Caco-2 (cell line): ENCODE measurements at regions not wholly inside any gene's neighbourhood (a gene's known extent, or its start where the extent isn't known, plus 50 kb on each side); places are given as distances from the start of the nearest gene placed in this dataset.

Source experiments
- BruUV-seq: library from RNA; stranded (reverse); fragments of 400-500 nt; replicated peaks from 2 replicates; lab custom pipeline; 2021; lab: Mats Ljungman, UMichigan
- CTCF ChIA-PET: fragments of 300-600 bp; sonication (Branson Sonifier 250); formaldehyde crosslinking; loops from one replicate; lab custom pipeline; 2022; ENCODE audit warnings: antibody characterized with exemption; lab: Charles Lee
- POLR2A ChIA-PET: fragments of 300-600 bp; sonication (Branson Sonifier 250); formaldehyde crosslinking; loops from one replicate; lab custom pipeline; 2022; ENCODE audit warnings: antibody characterized with exemption; lab: Charles Lee
- DNase-seq, 2 experiments: peaks; one replicate each; pipeline versions ENCODE4 v3.0.0 to v3.0.0-alpha.2; 2020 to 2022
- H3K27me3 ChIP-seq: replicated peaks from 2 replicates; pipeline ENCODE4 v1.6.0; 2011; ENCODE audit warnings: low read length; ENCODE audit not compliant: control insufficient read depth, insufficient read depth
- H3K36me3 ChIP-seq: 2 replicates; pipeline ENCODE4 v1.5.1; 2011; ENCODE audit warnings: low read length; ENCODE audit not compliant: control insufficient read depth, insufficient read depth
- H3K4me1 ChIP-seq: fragments of 250-450 bp; sonication (Bioruptor Pico); 2 replicates; pipeline ENCODE4 v1.5.1; 2020; ENCODE audit warnings: mild to moderate bottlenecking
- H3K4me3 ChIP-seq: 2 replicates; pipeline ENCODE4 v1.5.1; 2011; ENCODE audit warnings: low read depth, mild to moderate bottlenecking, control low read depth, low read length
- H3K9me3 ChIP-seq: fragments of 250-450 bp; sonication (Bioruptor Pico); 2 replicates; pipeline ENCODE4 v1.5.1; 2020; ENCODE audit warnings: mild to moderate bottlenecking, moderate library complexity
- H3K27ac Mint-ChIP-seq: one replicate; pipeline ENCODE4 v1.8.0; 2022; ENCODE audit warnings: mixed read lengths; ENCODE audit not compliant: unreplicated experiment
- H3K27me3 Mint-ChIP-seq: one replicate; pipeline ENCODE4 v1.8.0; 2022; ENCODE audit warnings: mixed read lengths; ENCODE audit not compliant: insufficient read depth, unreplicated experiment
- H3K36me3 Mint-ChIP-seq: one replicate; pipeline ENCODE4 v1.8.0; 2022; ENCODE audit warnings: mild to moderate bottlenecking, mixed read lengths; ENCODE audit not compliant: insufficient read depth, unreplicated experiment
- H3K4me1 Mint-ChIP-seq: one replicate; pipeline ENCODE4 v1.8.0; 2022; ENCODE audit warnings: low read depth, mixed read lengths; ENCODE audit not compliant: unreplicated experiment
- H3K4me3 Mint-ChIP-seq: one replicate; pipeline ENCODE4 v1.8.0; 2022; ENCODE audit warnings: mild to moderate bottlenecking, moderate library complexity, mixed read lengths; ENCODE audit not compliant: unreplicated experiment
- H3K9me3 Mint-ChIP-seq: one replicate; pipeline ENCODE4 v1.8.0; 2022; ENCODE audit warnings: mixed read lengths; ENCODE audit not compliant: unreplicated experiment
- CTCF ChIP-seq, 2 experiments: fragments of 200-600 bp in 1 of 2; IDR thresholded peaks; 1 replicate in 1 of 2; 2 replicates in 1 of 2; pipeline versions ENCODE4 v1.5.1 to v1.8.0; 2011 to 2022; ENCODE audit warnings: antibody characterized with exemption in 1 of 2, control low read depth in 1 of 2, inconsistent platforms in 1 of 2, low read depth in 1 of 2, low read length in 1 of 2, mild to moderate bottlenecking in 1 of 2, moderate library complexity in 1 of 2; ENCODE audit not compliant: insufficient read depth in 1 of 2, severe bottlenecking in 1 of 2, unreplicated experiment in 1 of 2
- intact Hi-C: fragments of 100-400 bp; cut with micrococcal nuclease; formaldehyde crosslinking; loops from one replicate; pipeline ENCODE4 v1.10.0; 2022; ENCODE audit not compliant: unreplicated experiment

GRCh38 chr18:59048378-59048777 is 91.3 kb upstream of the SEC11C start:
- Histone ChIP-seq H3K4me1 (no peaks in the 10 kb centered on the region), H3K36me3 (no peaks in the 10 kb centered on the region), H3K27me3 (no peaks in the 10 kb centered on the region), H3K4me3 (no peak overlapping the region), H3K9me3 (no peaks in the 10 kb centered on the region)
- intact Hi-C loops, result no loop called here
- Mint-ChIP-seq H3K27ac (no peak overlapping the region), H3K27me3 (no peaks in the 10 kb centered on the region), H3K4me1 (peaks cover 5% of the 10 kb centered on the region), H3K4me3 (no peak overlapping the region), H3K9me3 (no peaks in the 10 kb centered on the region), H3K36me3 (no peaks in the 10 kb centered on the region)
- DNase-seq, result no peak
- TF ChIP-seq CTCF (IDR thresholded peaks at IDR 0.05; ENCODE audit: insufficient read depth in 1 of 2, low read depth in 1 of 2, low read length in 1 of 2, severe bottlenecking in 1 of 2, unreplicated experiment in 1 of 2), result no peak
- CTCF ChIA-PET, result no interaction called here
- POLR2A ChIA-PET, result no interaction called here
- no TSS peak for BruUV-seq

- Histone ChIP-seq H3K36me3 (no peaks in the 10 kb centered on the region), H3K4me3 (no peak overlapping the region), H3K4me1 (no peaks in the 10 kb centered on the region; the same call in 1 of the 2 replicates), H3K27me3 (no peaks in the 10 kb centered on the region), H3K9me3 (no peaks in the 10 kb centered on the region)
- ChIA-PET POLR2A (no interaction called here), CTCF (no interaction called here)
- no peaks in the 10 kb centered on the region for H3K36me3 Mint-ChIP-seq
- peaks cover 7% of the 10 kb centered on the region for H3K4me1 Mint-ChIP-seq
- no peak overlapping the region for H3K27ac Mint-ChIP-seq
- H3K4me3 Mint-ChIP-seq, result no peak overlapping the region
- no TSS peak for BruUV-seq
- DNase-seq, result no peak
- intact Hi-C loops, result no loop called here
- no peaks in the 10 kb centered on the region for H3K27me3 Mint-ChIP-seq
- H3K9me3 Mint-ChIP-seq, result no peaks in the 10 kb centered on the region
- no peak for TF ChIP-seq CTCF (IDR thresholded peaks at IDR 0.05; ENCODE audit: insufficient read depth in 1 of 2, low read depth in 1 of 2, low read length in 1 of 2, severe bottlenecking in 1 of 2, unreplicated experiment in 1 of 2)
These were observed 89.7 kb upstream of the SEC11C start for GRCh38 chr18:59049721-59050660.

DNA sequence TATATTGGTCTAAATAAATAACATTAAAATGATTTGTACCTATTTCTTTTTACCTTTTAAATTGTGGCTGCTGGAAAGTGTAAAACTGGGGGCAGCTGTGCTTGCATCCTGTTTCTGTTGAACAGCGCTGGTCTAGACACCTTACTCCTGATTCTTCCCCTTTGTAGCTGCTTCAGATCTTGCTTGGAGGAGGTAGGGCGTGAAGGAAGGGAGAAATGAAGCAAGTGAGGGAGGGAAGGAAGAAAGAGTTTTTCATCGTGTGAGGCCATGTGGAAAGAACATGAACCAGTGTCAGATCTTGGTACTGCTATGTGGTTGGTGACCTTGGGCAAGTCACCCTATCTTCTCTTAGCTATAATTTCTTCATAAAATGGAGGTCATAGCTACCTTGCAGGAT is 89.0 kb upstream of the SEC11C start:
- no peak for DNase-seq
- H3K36me3 ChIP-seq, result no peaks in the 10 kb centered on the region
- H3K9me3 ChIP-seq, result no peaks in the 10 kb centered on the region
- intact Hi-C loops, result no loop called here
- H3K27me3 ChIP-seq, result no peaks in the 10 kb centered on the region
- POLR2A ChIA-PET, result no interaction called here
- H3K27ac Mint-ChIP-seq, result no peak overlapping the region
- H3K36me3 Mint-ChIP-seq, result no peaks in the 10 kb centered on the region
- H3K4me3 Mint-ChIP-seq, result no peak overlapping the region
- H3K4me1 ChIP-seq, result no peaks in the 10 kb centered on the region; the same call in 1 of the 2 replicates
- no peaks in the 10 kb centered on the region for H3K9me3 Mint-ChIP-seq
- no peak for TF ChIP-seq CTCF (IDR thresholded peaks at IDR 0.05; ENCODE audit: insufficient read depth in 1 of 2, low read depth in 1 of 2, low read length in 1 of 2, severe bottlenecking in 1 of 2, unreplicated experiment in 1 of 2)
- no TSS peak for BruUV-seq
- H3K27me3 Mint-ChIP-seq, result no peaks in the 10 kb centered on the region
- peaks cover 7% of the 10 kb centered on the region for H3K4me1 Mint-ChIP-seq
- no peak overlapping the region for H3K4me3 ChIP-seq
- CTCF ChIA-PET, result no interaction called here
